HepG2 (cell line): ENCODE measurements at regions not wholly inside any gene's neighbourhood (a gene's known extent, or its start where the extent isn't known, plus 50 kb on each side); places are given as distances from the start of the nearest gene placed in this dataset.

Source experiments
- ATAC-seq: fragments of 200-7000 bp; cut with Tn5 transposase; 3 replicates; pipeline ENCODE4 v1.9.1; 2020; ENCODE audit warnings: mild to moderate bottlenecking, moderate library complexity
- BruUV-seq: library from RNA; stranded (reverse); fragments of 400-500 nt; replicated peaks from 2 replicates; lab custom pipeline; 2021; lab: Mats Ljungman, UMichigan
- CTCF ChIA-PET: fragments of 300-600 bp; formaldehyde crosslinking; extraction: SDS; loops from one replicate; lab custom pipeline; 2021; ENCODE audit warnings: low total read pairs, inconsistent platforms, low intra/inter-chr PET ratio; lab: Yijun Ruan, JAX
- POLR2A ChIA-PET: fragments of 350-600 bp; sonication (Branson Sonifier 250); formaldehyde crosslinking; loops from one replicate; lab custom pipeline; 2020; ENCODE audit warnings: antibody characterized with exemption, inconsistent platforms; lab: Yijun Ruan, JAX
- DNase-seq: peaks from one replicate; pipeline ENCODE4 v3.0.0-alpha.2; 2015; ENCODE audit warnings: low spot score
- FAIRE-seq: peaks from 3 replicates; lab custom pipeline; 2011; peaks lifted over from hg19 to GRCh38; lab: Jason Lieb, UNC
- H2AFZ ChIP-seq: one replicate; pipeline ENCODE4 v1.6.1; 2011; ENCODE audit warnings: low read length, inconsistent platforms
- H3K27ac ChIP-seq: fragments of 300-600 bp; 3 replicates; pipeline ENCODE4 v1.8.0; 2011; ENCODE audit warnings: mixed run types, mild to moderate bottlenecking, mixed read lengths, low read length, inconsistent platforms; ENCODE audit not compliant: insufficient read depth; ENCODE audit errors: extremely low read length
- H3K27me3 ChIP-seq, 2 experiments: fragments of 200-600 bp in 1 of 2; 2 replicates in 1 of 2; 3 replicates in 1 of 2; pipeline versions ENCODE4 v1.6.0 to v1.8.0; 2011; ENCODE audit warnings: low read length in 2 of 2, mild to moderate bottlenecking in 2 of 2, moderate library complexity in 2 of 2, inconsistent platforms in 1 of 2; ENCODE audit not compliant: insufficient read depth in 2 of 2, control insufficient read depth in 1 of 2
- H3K36me3 ChIP-seq, 2 experiments: fragments of 200-600 bp in 1 of 2; replicated peaks in 1 of 2; 2 replicates in 1 of 2; 3 replicates in 1 of 2; pipeline versions ENCODE4 v1.5.1 to v1.8.0; 2011; ENCODE audit warnings: low read length in 2 of 2, inconsistent platforms in 1 of 2; ENCODE audit not compliant: insufficient read depth in 2 of 2, control insufficient read depth in 1 of 2
- H3K4me1 ChIP-seq: 2 replicates; pipeline ENCODE4 v1.5.1; 2012; ENCODE audit warnings: low read length, inconsistent platforms; ENCODE audit not compliant: insufficient read depth
- H3K4me2 ChIP-seq: 2 replicates; pipeline ENCODE4 v1.6.0; 2011; ENCODE audit warnings: low read depth, low read length, inconsistent platforms
- H3K4me3 ChIP-seq, 3 experiments: fragments of 200-600 bp in 1 of 3; sonication (generic), shearing (Covaris generic) in 1 of 3; replicated peaks in 1 of 3; 2 replicates each; pipeline ENCODE4 v1.5.1; 2011 to 2016; ENCODE audit warnings: low read length in 3 of 3, inconsistent platforms in 2 of 3, low read depth in 2 of 3, mild to moderate bottlenecking in 2 of 3, control low read depth in 1 of 3, mixed read lengths in 1 of 3; ENCODE audit not compliant: insufficient read depth in 1 of 3
- H3K79me2 ChIP-seq: one replicate; pipeline ENCODE4 v1.6.1; 2011; ENCODE audit warnings: low read length, inconsistent platforms; ENCODE audit not compliant: insufficient read depth
- H3K9ac ChIP-seq: 2 replicates; pipeline ENCODE4 v1.6.0; 2011; ENCODE audit warnings: mild to moderate bottlenecking, low read depth, low read length, inconsistent platforms; ENCODE audit not compliant: insufficient read depth
- H3K9me3 ChIP-seq: 2 replicates; pipeline ENCODE4 v1.5.1; 2012; ENCODE audit warnings: mild to moderate bottlenecking, low read length
- H4K20me1 ChIP-seq: 2 replicates; pipeline ENCODE4 v1.6.0; 2011; ENCODE audit warnings: inconsistent platforms, mild to moderate bottlenecking, low read length, moderate library complexity; ENCODE audit not compliant: insufficient read depth
- GATAD1 ChIP-seq: IDR thresholded peaks from 2 replicates; pipeline ENCODE4 v1.6.1; 2016; ENCODE audit warnings: missing genetic modification reagents, missing compliant biosample characterization
- GFI1 ChIP-seq: sonication (generic); formaldehyde crosslinking; IDR thresholded peaks from 2 replicates; pipeline ENCODE4 v1.5.0; 2020; ENCODE audit warnings: missing genetic modification reagents, mild to moderate bottlenecking, borderline replicate concordance
- ZMAT3 ChIP-seq: sonication (generic); formaldehyde crosslinking; conservative IDR thresholded peaks from 2 replicates; pipeline ENCODE4 v1.7.0; 2021; ENCODE audit warnings: missing genetic modification reagents
- ZNF207 ChIP-seq: fragments of 450-650 bp; IDR thresholded peaks from 2 replicates; pipeline ENCODE4 v1.6.1; 2016; ENCODE audit warnings: antibody characterized with exemption, borderline replicate concordance
- WGBS: methylation state at CpG from one replicate; pipeline ENCODE4 v1.1.6; 2017; ENCODE audit warnings: low lambda C conversion rate; 5-methylcytosine and 5-hydroxymethylcytosine counted together
- in situ Hi-C: cut with HindIII; loops from 2 replicates; pipeline ENCODE4 v1.10.0; 2017; ENCODE audit warnings: low pct_unique_long_range_greater_than_20kb; ENCODE audit not compliant: extremely low pct_ligation_motif_present
- intact Hi-C: fragments of 100-400 bp; cut with micrococcal nuclease; formaldehyde crosslinking; loops from one replicate; pipeline ENCODE4 v1.10.0; 2022; ENCODE audit not compliant: unreplicated experiment
- TF ChIP-seq, protein P1 (sequence below): sonication (generic); formaldehyde crosslinking; IDR thresholded peaks from 2 replicates; pipeline ENCODE4 v1.5.1; 2020; ENCODE audit warnings: missing genetic modification reagents, mild to moderate bottlenecking, borderline replicate concordance

GRCh38 chr15:52984507-52984906 is 194.4 kb upstream of the ONECUT1 start:
- TF ChIP-seq GATAD1 (CRISPR knock-in tag) (no peak), ZMAT3 (CRISPR knock-in tag) (no peak)
- no peak overlapping the region for H3K4me2 ChIP-seq
- no peaks in the 10 kb centered on the region for H3K4me1 ChIP-seq
- no peak overlapping the region for H3K9ac ChIP-seq
- DNase-seq (no peak), ATAC-seq (no peak), FAIRE-seq (no peak)
- H3K27ac ChIP-seq: no peak overlapping the region
- peaks cover 0 to 5% of the 10 kb centered on the region in 2 experiments; a peak in 1 of 5 replicates for H3K27me3 ChIP-seq
- intact Hi-C loops: no loop called here
- no peak overlapping the region for H2AFZ ChIP-seq
- POLR2A ChIA-PET: no interaction called here
- no peaks in the 10 kb centered on the region for H3K79me2 ChIP-seq
- WGBS: 8% methylated on average over 3 of the region's 3 CpGs
- no peaks in the 10 kb centered on the region for H4K20me1 ChIP-seq
- H3K4me3 ChIP-seq: no peak overlapping the region
- in situ Hi-C loops: no loop called here
- BruUV-seq: no TSS peak
- no peaks in the 10 kb centered on the region for H3K36me3 ChIP-seq
- CTCF ChIA-PET: no interaction called here
- H3K9me3 ChIP-seq: no peaks in the 10 kb centered on the region

GRCh38 chr15:52980446-52980845 is 190.3 kb upstream of the ONECUT1 start:
- H3K79me2 ChIP-seq: no peaks in the 10 kb centered on the region
- 6% methylated on average over 3 of the region's 3 CpGs for WGBS
- no peak for DNase-seq
- POLR2A ChIA-PET: no interaction called here
- ATAC-seq: no peak
- TF ChIP-seq GFI1 (CRISPR knock-in tag) (no peak), ZNF207 (no peak)
- TF ChIP-seq, protein P1, sequence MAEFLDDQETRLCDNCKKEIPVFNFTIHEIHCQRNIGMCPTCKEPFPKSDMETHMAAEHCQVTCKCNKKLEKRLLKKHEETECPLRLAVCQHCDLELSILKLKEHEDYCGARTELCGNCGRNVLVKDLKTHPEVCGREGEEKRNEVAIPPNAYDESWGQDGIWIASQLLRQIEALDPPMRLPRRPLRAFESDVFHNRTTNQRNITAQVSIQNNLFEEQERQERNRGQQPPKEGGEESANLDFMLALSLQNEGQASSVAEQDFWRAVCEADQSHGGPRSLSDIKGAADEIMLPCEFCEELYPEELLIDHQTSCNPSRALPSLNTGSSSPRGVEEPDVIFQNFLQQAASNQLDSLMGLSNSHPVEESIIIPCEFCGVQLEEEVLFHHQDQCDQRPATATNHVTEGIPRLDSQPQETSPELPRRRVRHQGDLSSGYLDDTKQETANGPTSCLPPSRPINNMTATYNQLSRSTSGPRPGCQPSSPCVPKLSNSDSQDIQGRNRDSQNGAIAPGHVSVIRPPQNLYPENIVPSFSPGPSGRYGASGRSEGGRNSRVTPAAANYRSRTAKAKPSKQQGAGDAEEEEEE: no peak
- TF ChIP-seq, all 625 proteins: peak for 0
- no peak overlapping the region for H3K4me2 ChIP-seq
- intact Hi-C loops (no loop called here), in situ Hi-C loops (no loop called here)
- no peak overlapping the region for H3K9ac ChIP-seq
- H2AFZ ChIP-seq: no peak overlapping the region
- no peak for FAIRE-seq
- H3K9me3 ChIP-seq: no peaks in the 10 kb centered on the region
- CTCF ChIA-PET: no interaction called here
- no TSS peak for BruUV-seq
- H3K27ac ChIP-seq: no peak overlapping the region
- H3K4me1 ChIP-seq: no peaks in the 10 kb centered on the region
- peaks cover 0 to 5% of the 10 kb centered on the region in 2 experiments; a peak in 1 of 5 replicates for H3K27me3 ChIP-seq
- no peaks in the 10 kb centered on the region for H3K36me3 ChIP-seq
- H3K4me3 ChIP-seq: no peak overlapping the region
- no peaks in the 10 kb centered on the region for H4K20me1 ChIP-seq
